ENCODE measurements at regions not wholly inside any gene's neighbourhood (a gene's known extent, or its start where the extent isn't known, plus 50 kb on each side); places are given as distances from the start of the nearest gene placed in this dataset.

GRCh38 chr12:19856389-19856788 is 417.1 kb downstream of the AEBP2 start:
- DNase-seq (ENCODE audit: low read depth in 2 of 2), result no peak

GRCh38 chr12:19857204-19857603 is 417.9 kb downstream of the AEBP2 start:
- DNase-seq (ENCODE audit: low read depth in 2 of 2), result no peak

- no peak for DNase-seq (ENCODE audit: low read depth in 2 of 2)
Observed at GRCh38 chr12:19867151-19867550, 427.9 kb downstream of the AEBP2 start.

GRCh38 chr12:19867970-19868369 is 428.7 kb downstream of the AEBP2 start:
- no peak for DNase-seq (ENCODE audit: low read depth in 2 of 2)

- no peak for DNase-seq (ENCODE audit: low read depth in 2 of 2)
Observed at GRCh38 chr12:19869413-19869812, 430.1 kb downstream of the AEBP2 start.

GRCh38 chr12:19872621-19873540 is 433.6 kb downstream of the AEBP2 start:
- DNase-seq (ENCODE audit: low read depth in 2 of 2), result no peak

- DNase-seq (ENCODE audit: low read depth in 2 of 2), result no peak
Observed at GRCh38 chr12:19880076-19880475, 440.8 kb downstream of the AEBP2 start.

- no peak for DNase-seq (ENCODE audit: low read depth in 2 of 2)
Observed at GRCh38 chr12:19880721-19881120, 441.4 kb downstream of the AEBP2 start.

GRCh38 chr12:19882346-19882745 is 443.1 kb downstream of the AEBP2 start:
- DNase-seq (ENCODE audit: low read depth in 2 of 2), result no peak

- no peak for DNase-seq (ENCODE audit: low read depth in 2 of 2)
Observed at GRCh38 chr12:19884021-19884492, 444.8 kb downstream of the AEBP2 start.

- DNase-seq (ENCODE audit: low read depth in 2 of 2), result no peak
Observed at GRCh38 chr12:19885093-19885812, 446.0 kb downstream of the AEBP2 start.

GRCh38 chr12:19886065-19886464 is 446.8 kb downstream of the AEBP2 start:
- DNase-seq (ENCODE audit: low read depth in 2 of 2), result no peak

- DNase-seq (ENCODE audit: low read depth in 2 of 2), result no peak
Observed at GRCh38 chr12:19886639-19887064, 447.4 kb downstream of the AEBP2 start.

GRCh38 chr12:19890024-19890423 is 450.7 kb downstream of the AEBP2 start:
- DNase-seq (ENCODE audit: low read depth in 2 of 2), result no peak

GRCh38 chr12:19891936-19892591 is 452.8 kb downstream of the AEBP2 start:
- DNase-seq (ENCODE audit: low read depth in 2 of 2), result peak in 1 of 2 donors; percentile 34

- DNase-seq (ENCODE audit: low read depth in 2 of 2), result peak in 1 of 2 donors; percentile 32
Observed at GRCh38 chr12:19893514-19893913, 454.2 kb downstream of the AEBP2 start.

GRCh38 chr12:19894050-19894449 is 454.8 kb downstream of the AEBP2 start:
- DNase-seq (ENCODE audit: low read depth in 2 of 2), result peak in 1 of 2 donors; percentile 23

GRCh38 chr12:19894803-19895202 is 455.5 kb downstream of the AEBP2 start:
- DNase-seq (ENCODE audit: low read depth in 2 of 2), result peak in 1 of 2 donors; percentile 83

GRCh38 chr12:19895246-19896020 is 456.1 kb downstream of the AEBP2 start:
- DNase-seq (ENCODE audit: low read depth in 2 of 2), result peak in 1 of 2 donors; percentile 31

GRCh38 chr12:19896041-19896440 is 456.7 kb downstream of the AEBP2 start:
- DNase-seq (ENCODE audit: low read depth in 2 of 2), result no peak

GRCh38 chr12:19896534-19896933 is 457.2 kb downstream of the AEBP2 start:
- no peak for DNase-seq (ENCODE audit: low read depth in 2 of 2)
